NCI-H526 (cell line): ENCODE measurements at regions not wholly inside any gene's neighbourhood (a gene's known extent, or its start where the extent isn't known, plus 50 kb on each side); places are given as distances from the start of the nearest gene placed in this dataset.
"Not testable (repeated sequence)": the region's sequence is repeated elsewhere in the genome, so short reads cannot be mapped to it uniquely, and the experiment has no call there.

Experiments
- DNase-seq, 2 experiments: peaks; one replicate each; lab custom pipeline; 2025; lab: John Stamatoyannopoulos, UW

- no peak for DNase-seq
Observed at GRCh38 chr1:213779228-213779627, 208.5 kb upstream of the PROX1 start.

GRCh38 chr1:213782941-213783672 lies 204.7 kb upstream of the PROX1 start:
- no peak for DNase-seq

GRCh38 chr1:213783893-213784292 lies 203.9 kb upstream of the PROX1 start:
- no peak for DNase-seq

- no peak for DNase-seq
Observed at GRCh38 chr1:213786683-213787082, 201.1 kb upstream of the PROX1 start.

- DNase-seq: no peak
Observed at GRCh38 chr1:213790565-213790964, 197.2 kb upstream of the PROX1 start.

- DNase-seq: no peak
Observed at GRCh38 chr1:213793482-213794067, 194.2 kb upstream of the PROX1 start.

- no peak for DNase-seq
Observed at GRCh38 chr1:213796525-213796924, 191.2 kb upstream of the PROX1 start.

- not testable (repeated sequence) for DNase-seq
Observed at GRCh38 chr1:213808288-213808687, 179.5 kb upstream of the PROX1 start.

GRCh38 chr1:213817156-213817555 lies 170.6 kb upstream of the PROX1 start:
- no peak for DNase-seq

GRCh38 chr1:213820362-213821149 lies 167.2 kb upstream of the PROX1 start:
- no peak for DNase-seq

- DNase-seq: no peak
Observed at GRCh38 chr1:213821175-213821942, 166.4 kb upstream of the PROX1 start.

GRCh38 chr1:213821943-213822334 lies 165.8 kb upstream of the PROX1 start:
- DNase-seq: no peak

- no peak for DNase-seq
Observed at GRCh38 chr1:213826891-213827290, 160.9 kb upstream of the PROX1 start.

GRCh38 chr1:213828867-213829266 lies 158.9 kb upstream of the PROX1 start:
- no peak for DNase-seq

GRCh38 chr1:213829780-213830179 lies 158.0 kb upstream of the PROX1 start:
- DNase-seq: no peak

- no peak for DNase-seq
Observed at GRCh38 chr1:213830371-213830770, 157.4 kb upstream of the PROX1 start.

- no peak for DNase-seq
Observed at GRCh38 chr1:213840575-213840974, 147.2 kb upstream of the PROX1 start.

- DNase-seq: no peak
Observed at GRCh38 chr1:213844632-213845031, 143.1 kb upstream of the PROX1 start.

GRCh38 chr1:213852107-213852506 lies 135.7 kb upstream of the PROX1 start:
- no peak for DNase-seq

GRCh38 chr1:213858581-213858980 lies 129.2 kb upstream of the PROX1 start:
- no peak for DNase-seq

GRCh38 chr1:213861841-213862240 lies 125.9 kb upstream of the PROX1 start:
- DNase-seq: no peak

- DNase-seq: peak in 1 of 2 experiments; percentile 18
Observed at GRCh38 chr1:213864091-213864490, 123.7 kb upstream of the PROX1 start.
